H4 (cell line): ENCODE measurements at regions not wholly inside any gene's neighbourhood (a gene's known extent, or its start where the extent isn't known, plus 50 kb on each side); places are given as distances from the start of the nearest gene placed in this dataset.
"Not testable (repeated sequence)": the region's sequence is repeated elsewhere in the genome, so short reads cannot be mapped to it uniquely, and the experiment has no call there.

Experiments used
- DNase-seq: peaks from one replicate; pipeline ENCODE4 v3.0.0-alpha.2; 2015; ENCODE audit warnings: low spot score

- no peak for DNase-seq
Measured at GRCh38 chr7:145105561-145105960, 269.7 kb upstream of the TPK1 start.

DNA sequence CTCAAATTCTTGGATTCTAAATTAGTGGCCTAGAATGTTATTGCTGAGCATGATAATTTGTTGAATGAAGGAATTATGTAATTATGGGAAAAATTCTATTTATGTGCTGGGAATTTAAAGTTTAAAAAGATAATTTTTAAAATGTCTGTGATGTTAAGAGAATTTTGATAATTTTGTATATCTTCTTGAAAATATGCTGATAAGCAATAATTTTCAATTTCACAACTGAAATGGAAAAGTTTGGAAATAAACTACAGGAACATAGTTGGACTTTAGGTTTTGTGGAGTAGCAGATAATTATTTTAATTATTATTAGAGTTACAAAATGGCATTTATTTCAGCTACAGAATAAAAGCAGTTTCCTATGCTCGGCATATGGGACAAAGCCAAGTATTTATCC lies 268.5 kb upstream of the TPK1 start:
- no peak for DNase-seq

DNA sequence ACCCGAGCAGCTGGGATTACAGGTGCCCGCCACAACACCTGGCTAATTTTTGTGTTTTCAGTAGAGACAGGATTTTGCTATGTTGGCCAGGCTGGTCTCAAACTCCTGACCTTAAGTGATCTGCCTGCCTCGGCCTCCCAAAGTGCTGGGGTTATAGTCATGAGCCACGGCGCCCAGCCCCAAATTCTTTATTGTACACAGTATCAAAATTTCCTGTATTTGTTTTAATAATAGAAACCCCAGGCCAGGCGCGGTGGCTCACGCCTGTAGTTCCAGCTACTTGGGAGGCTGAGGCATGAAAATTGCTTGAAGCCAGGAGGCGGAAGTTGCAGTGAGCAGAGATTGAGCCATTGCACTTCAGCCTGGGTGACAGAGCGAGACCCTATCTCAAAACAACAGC lies 266.3 kb upstream of the TPK1 start:
- not testable (repeated sequence) for DNase-seq

DNA sequence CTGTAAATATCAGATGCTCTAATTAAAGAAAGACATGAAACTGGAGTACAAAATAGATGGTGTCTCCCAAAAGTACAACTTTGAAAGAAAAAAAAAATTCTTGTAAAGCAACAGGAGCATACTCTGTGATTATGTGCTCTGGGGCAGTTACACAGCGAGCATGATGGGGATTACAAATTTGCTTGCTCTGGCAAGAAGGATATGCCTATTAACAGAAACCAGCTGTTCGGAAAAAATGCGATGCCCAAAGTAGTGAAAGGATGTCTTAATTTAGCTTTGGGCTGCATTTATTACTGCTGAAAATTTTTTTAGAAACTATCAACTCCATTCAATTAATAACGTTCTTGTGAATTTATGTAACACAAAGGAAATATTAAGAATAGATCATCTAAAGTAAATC lies 256.9 kb upstream of the TPK1 start:
- DNase-seq: no peak

- DNase-seq: no peak
Measured at GRCh38 chr7:145088111-145088745, 252.4 kb upstream of the TPK1 start.

GRCh38 chr7:145082366-145083161 lies 246.7 kb upstream of the TPK1 start:
- DNase-seq: peak; percentile 63

DNA sequence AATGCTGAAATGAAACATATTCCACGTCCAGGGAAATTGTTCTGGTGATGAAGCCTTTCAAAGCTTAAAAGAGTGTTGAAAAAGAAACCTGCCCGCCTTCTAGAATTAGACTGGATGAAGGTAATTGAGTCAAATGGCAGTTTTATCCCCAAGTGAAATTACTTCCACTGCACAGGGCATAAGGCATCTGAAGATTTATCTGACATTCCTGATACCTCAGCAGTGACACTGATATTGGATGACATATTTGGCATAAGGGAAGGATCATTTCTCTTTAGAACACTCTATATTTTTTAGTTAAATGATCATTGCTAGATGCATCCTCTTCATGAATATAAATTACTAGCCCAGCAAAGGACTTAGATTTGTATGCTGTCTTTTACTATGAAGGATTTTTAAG lies 229.6 kb upstream of the TPK1 start:
- DNase-seq: no peak

DNA sequence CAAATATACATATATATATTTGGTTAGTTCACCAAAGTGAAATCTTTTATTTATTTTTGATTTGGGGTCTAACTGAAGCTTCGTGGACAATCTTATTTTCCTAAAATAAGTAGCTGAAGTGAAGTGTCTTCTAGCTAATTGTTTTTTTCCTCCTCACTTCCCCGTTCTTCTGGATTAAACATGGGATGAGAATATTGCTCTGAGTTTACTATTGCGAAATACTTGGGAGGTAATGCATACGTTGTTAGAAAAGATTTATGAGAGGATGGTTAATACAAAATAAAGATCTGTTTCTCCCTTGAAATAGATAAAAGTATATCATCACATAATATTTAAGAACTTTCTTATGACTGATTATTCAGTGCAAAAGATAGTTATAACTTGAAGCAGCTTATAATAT lies 228.3 kb upstream of the TPK1 start:
- no peak for DNase-seq

GRCh38 chr7:145053781-145054180 lies 217.9 kb upstream of the TPK1 start:
- no peak for DNase-seq

DNA sequence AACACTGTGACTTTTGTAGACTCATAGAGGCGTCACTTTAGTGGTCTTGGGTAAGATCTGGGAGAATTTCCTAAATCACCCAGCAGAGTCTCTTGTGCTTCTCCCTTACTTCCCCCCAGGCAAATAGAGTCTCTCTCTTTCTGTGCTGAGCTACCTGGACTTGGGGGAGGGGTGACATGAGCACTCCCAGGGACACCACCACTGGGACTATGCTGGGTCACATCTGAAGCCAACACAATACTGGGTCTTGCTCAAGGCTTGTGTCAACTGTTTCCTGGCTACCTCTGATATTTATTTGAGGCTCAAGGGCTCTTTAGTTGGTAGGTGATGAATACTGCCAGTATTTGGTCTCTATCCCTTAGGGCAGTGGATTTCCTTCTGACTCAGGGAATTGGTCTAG lies 214.6 kb upstream of the TPK1 start:
- no peak for DNase-seq

DNA sequence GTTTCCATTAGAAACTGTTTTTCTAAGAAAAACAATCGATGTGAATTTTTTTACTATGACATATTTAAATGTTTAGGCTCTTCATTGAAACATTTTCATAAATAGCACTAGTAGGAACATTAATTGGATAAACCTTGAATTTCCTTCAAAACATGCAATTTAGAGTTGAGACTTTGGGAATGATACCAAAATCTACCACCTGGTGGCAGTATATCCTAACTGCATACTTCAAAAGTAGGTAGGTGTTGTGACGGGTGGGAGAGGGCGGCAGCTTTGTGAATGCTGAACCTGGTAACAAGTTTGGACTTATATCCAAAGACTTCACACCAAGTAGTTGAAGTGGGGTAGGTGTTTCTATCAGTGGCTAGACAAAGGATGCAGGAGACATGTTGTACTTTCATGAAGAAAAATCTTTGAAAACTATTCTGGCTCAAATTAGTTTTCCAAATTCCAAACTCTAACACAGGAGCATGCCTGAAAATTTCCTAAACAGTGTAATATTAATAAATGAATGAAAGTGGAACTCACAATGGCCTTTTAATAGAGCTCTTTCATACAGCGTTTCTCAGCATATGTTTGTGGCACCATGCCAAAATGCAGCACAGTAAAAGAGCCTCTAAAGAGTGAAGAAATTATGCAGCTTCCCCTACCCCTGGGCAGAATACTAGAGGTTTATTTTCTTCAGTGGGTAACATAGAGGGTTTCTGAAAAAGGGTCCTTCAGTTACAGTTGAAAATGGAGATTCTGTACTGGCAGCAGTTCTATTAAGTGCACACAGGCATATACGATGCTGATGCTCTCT lies 201.0 kb upstream of the TPK1 start:
- peak; percentile 57 for DNase-seq

DNA sequence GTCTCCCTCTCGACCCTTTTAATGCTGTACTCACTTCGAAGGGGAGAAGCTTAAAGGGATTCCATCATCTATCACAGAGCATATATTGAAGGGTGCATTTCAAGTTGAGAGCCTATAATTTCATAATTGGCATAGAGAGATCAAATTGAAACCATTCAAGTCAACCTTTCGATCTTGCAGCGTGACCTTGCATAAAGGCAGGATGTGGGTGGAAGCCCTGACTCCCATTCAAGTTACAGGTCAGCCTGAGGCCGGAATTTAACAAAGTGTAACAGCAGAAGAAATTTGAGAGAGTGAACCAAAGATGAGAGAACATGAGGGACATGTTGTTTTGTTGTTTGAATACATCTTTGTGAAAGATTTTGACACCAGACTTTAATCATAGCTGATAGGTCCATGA lies 195.3 kb upstream of the TPK1 start:
- peak; percentile 9 for DNase-seq

- DNase-seq: no peak
Measured at GRCh38 chr7:145030754-145031153, 194.9 kb upstream of the TPK1 start.

DNA sequence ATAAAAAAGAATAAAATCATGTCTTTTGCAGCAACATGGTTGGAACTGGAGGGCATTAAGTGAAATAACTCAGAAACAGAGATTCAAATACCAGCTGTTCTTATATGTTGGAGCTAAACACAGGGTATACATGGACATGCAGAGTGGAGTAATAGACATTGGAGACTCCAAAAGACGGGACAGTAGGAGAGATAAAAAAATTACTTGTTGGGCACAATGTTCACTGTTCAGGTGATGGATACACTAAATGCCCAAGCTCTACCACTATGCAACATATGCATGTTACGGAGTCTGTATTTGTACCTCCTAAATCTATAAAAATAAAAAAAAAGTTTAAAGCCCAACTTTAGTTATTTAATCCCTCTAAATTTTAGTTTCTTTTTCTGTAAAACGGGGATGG lies 184.6 kb upstream of the TPK1 start:
- DNase-seq: no peak

GRCh38 chr7:145016068-145016467 lies 180.2 kb upstream of the TPK1 start:
- peak; percentile 54 for DNase-seq

DNA sequence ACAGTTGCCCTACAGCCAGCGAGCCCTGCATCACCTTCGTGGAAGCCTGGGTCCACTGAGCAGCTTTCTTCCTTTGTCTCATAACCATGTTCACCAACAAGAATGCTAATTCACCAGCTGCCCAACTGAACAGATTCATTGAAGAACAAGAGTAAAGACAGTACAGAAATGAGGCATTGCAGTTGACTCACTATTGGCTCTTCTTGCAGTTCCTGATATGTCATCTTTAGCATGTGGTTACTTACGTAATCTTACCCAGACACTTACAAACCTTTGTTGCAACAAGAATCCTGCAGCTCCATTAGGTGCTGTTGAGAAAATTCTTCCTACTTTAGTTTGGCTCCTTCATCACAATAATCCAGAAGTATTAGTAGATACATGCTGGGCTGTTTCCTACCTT lies 174.0 kb upstream of the TPK1 start:
- peak; percentile 15 for DNase-seq

DNA sequence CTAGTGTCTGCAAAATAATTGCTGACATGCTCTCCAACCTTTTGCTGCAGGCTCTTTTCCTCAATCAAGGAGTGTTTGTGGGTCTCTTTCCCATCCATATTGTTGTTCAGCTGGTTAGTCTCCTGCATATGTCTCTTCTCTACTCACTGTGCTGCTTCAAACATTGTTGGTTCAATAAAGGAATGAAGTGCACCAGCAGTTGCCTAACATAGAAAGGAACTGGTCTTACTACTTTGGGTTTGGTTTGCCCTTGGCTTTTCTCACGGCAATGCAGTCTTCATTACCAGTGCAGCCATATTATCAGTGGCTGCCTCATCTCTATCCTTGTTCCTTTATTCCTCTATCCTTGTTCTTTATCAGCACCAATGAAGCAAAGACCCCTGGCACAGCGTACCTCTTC lies 169.7 kb upstream of the TPK1 start:
- no peak for DNase-seq

- DNase-seq: no peak
Measured at GRCh38 chr7:144997512-144997911, 161.7 kb upstream of the TPK1 start.

- no peak for DNase-seq
Measured at GRCh38 chr7:144995495-144995894, 159.6 kb upstream of the TPK1 start.

DNA sequence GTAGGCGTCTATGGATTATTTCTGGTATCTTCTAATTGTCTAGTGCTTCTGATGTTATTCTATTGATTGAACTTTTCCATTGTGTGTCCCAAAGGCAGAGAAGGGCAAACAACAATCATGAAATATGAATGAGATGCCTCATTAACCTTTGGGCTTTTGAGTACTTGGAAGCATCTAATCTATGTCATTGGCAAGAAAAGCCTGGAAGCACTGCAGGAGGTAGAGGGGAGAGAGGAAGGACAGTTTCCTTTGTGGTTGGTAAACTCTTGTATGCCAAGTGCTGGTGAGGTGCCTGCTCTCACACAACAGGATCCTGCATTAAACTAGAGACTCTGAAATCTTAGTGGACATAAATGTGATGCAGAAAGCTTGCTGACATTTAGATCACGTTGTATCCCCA lies 155.2 kb upstream of the TPK1 start:
- no peak for DNase-seq

DNA sequence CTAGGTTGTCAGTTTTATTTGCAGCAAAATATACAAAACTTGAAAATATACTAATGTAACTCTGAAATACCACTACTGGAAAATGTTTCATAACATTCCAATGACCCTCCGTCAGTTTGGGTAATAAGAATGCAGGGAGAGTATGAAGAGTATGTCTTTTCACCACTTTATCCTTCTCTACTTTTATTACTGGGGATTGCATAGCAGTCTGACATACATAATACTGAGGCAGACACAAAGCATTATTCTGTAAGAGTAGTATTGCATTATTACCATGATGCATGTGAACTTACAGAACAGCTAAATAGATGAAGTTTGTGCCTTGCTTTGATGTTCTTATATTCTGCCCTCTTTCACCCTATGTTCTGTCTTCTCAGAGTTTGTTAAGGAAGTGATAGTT lies 151.8 kb upstream of the TPK1 start:
- no peak for DNase-seq

DNA sequence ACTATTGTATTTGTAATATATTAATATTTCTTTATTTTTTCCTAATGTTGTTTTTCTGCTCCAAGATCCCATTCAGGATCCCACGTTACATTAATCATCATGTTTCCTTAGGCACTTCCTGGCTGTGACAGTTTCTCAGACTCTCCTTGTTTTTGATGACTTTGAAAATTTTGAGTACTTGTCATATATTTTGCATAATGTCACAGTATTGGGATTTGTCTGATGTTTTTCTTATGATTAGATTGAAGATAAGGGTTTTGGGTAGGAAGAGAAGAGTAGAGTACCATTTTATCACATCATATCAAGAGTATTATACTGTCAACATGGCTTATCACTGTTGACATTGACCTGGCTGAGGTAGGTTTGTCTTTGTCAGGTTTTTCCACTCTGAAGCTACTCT lies 146.3 kb upstream of the TPK1 start:
- no peak for DNase-seq

GRCh38 chr7:144975882-144976281 lies 140.0 kb upstream of the TPK1 start:
- DNase-seq: peak; percentile 18
